Urinary bladder (tissue), 3 donors: ENCODE measurements at regions not wholly inside any gene's neighbourhood (a gene's known extent, or its start where the extent isn't known, plus 50 kb on each side); places are given as distances from the start of the nearest gene placed in this dataset.

Experiments used
- DNase-seq: peaks from one replicate; pipeline ENCODE4 v3.0.0-alpha.2; 2015; ENCODE audit errors: extremely low spot score
- H3K27ac ChIP-seq: one replicate; pipeline ENCODE4 v1.5.1; 2013; ENCODE audit warnings: low read depth, mild to moderate bottlenecking, moderate library complexity
- H3K36me3 ChIP-seq: one replicate; pipeline ENCODE4 v1.6.1; 2013; ENCODE audit warnings: mild to moderate bottlenecking, moderate library complexity; ENCODE audit not compliant: insufficient read depth
- H3K4me1 ChIP-seq: one replicate; pipeline ENCODE4 v1.6.1; 2013; ENCODE audit warnings: mild to moderate bottlenecking, moderate library complexity; ENCODE audit not compliant: insufficient read depth
- H3K4me3 ChIP-seq: one replicate; pipeline ENCODE4 v1.5.1; 2013; ENCODE audit warnings: low read depth, low read length
- WGBS: extraction: QIAGEN DNeasy Blood & Tissue Kit; methylation state at CpG from one replicate; pipeline ENCODE4 v1.1.7; 2013; 5-methylcytosine and 5-hydroxymethylcytosine counted together
- donor health status: healthy with polysubstance abuse.
- donor health status: healthy.

- Histone ChIP-seq H3K27ac (no peak overlapping the region), H3K4me1 (no peaks in the 10 kb centered on the region), H3K36me3 (no peaks in the 10 kb centered on the region), H3K4me3 (no peak overlapping the region)
- no peak for DNase-seq
- WGBS: 82% methylated on average over 3 of the region's 3 CpGs
Measured at GRCh38 chr15:45962733-45963132, 327.9 kb downstream of the SQOR start.

GRCh38 chr15:45970542-45970941, 335.7 kb downstream of the SQOR start:
- WGBS: 81% methylated on average over 1 of the region's 1 CpG
- no peak for DNase-seq
- Histone ChIP-seq H3K27ac (no peak overlapping the region), H3K4me1 (no peaks in the 10 kb centered on the region), H3K36me3 (no peaks in the 10 kb centered on the region), H3K4me3 (no peak overlapping the region)

DNA sequence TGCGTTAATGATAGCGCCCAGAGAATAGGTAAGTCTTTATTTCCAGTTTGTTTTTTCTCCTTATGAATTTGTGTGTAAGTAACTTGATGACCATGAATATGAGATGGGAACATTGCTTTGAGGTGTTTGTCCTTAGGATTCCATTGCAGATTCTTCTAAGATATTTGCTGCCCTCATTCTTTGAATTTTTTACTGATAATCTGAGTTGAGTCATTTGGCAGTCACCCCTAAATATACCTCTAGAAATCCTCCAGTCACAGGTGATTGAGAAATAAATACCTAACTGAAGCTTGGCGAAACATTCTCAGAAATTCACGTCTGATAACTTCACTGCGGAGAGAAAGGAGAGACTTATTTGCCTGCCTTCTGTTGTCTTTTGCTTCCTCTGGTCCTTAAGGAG, 345.5 kb downstream of the SQOR start:
- no peak overlapping the region for H3K27ac ChIP-seq
- H3K4me3 ChIP-seq: no peak overlapping the region
- no peaks in the 10 kb centered on the region for H3K36me3 ChIP-seq
- no peak for DNase-seq
- H3K4me1 ChIP-seq: no peaks in the 10 kb centered on the region
- 81% methylated on average over 5 of the region's 5 CpGs for WGBS

GRCh38 chr15:45981625-45982024, 346.8 kb downstream of the SQOR start:
- Histone ChIP-seq H3K4me3 (no peak overlapping the region), H3K36me3 (no peaks in the 10 kb centered on the region), H3K4me1 (no peaks in the 10 kb centered on the region), H3K27ac (no peak overlapping the region)
- DNase-seq: no peak
- 50% methylated on average over 1 of the region's 1 CpG for WGBS

- Histone ChIP-seq H3K36me3 (no peaks in the 10 kb centered on the region), H3K27ac (no peak overlapping the region), H3K4me1 (no peaks in the 10 kb centered on the region), H3K4me3 (no peak overlapping the region)
- no peak for DNase-seq
- WGBS: 73% methylated on average over 3 of the region's 3 CpGs
Measured at GRCh38 chr15:45991863-45992262, 357.0 kb downstream of the SQOR start.

GRCh38 chr15:45993072-45993471, 358.2 kb downstream of the SQOR start:
- no peaks in the 10 kb centered on the region for H3K4me1 ChIP-seq
- no peak overlapping the region for H3K27ac ChIP-seq
- no peak overlapping the region for H3K4me3 ChIP-seq
- DNase-seq: no peak
- WGBS: 91% methylated on average over 3 of the region's 3 CpGs
- no peaks in the 10 kb centered on the region for H3K36me3 ChIP-seq

DNA sequence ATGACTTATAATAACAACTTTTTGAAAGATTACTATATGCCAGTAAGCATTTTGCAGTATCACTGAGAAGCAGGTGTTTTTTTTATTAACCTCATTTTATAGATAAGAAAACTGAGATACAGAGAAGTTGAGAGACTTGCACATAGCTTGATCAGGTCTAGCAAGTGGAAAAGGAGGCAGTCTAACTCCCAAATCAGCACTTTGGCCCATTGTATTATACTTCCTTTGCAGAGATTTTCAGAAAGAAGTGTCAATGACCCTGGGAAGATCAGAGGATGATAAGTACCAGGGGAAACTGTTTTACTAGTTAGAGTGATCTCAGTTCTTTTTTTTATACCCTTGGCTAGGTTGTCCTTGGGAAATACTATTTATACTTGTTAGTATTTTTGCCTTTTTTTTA, 358.7 kb downstream of the SQOR start:
- H3K4me3 ChIP-seq: no peak overlapping the region
- H3K36me3 ChIP-seq: no peaks in the 10 kb centered on the region
- no peaks in the 10 kb centered on the region for H3K4me1 ChIP-seq

GRCh38 chr15:45995800-45996199, 361.0 kb downstream of the SQOR start:
- no peak overlapping the region for H3K4me3 ChIP-seq
- H3K27ac ChIP-seq: no peak overlapping the region
- 79% methylated on average over 4 of the region's 4 CpGs for WGBS
- DNase-seq: no peak
- no peaks in the 10 kb centered on the region for H3K36me3 ChIP-seq
- H3K4me1 ChIP-seq: no peaks in the 10 kb centered on the region

More for the DNA sequence above, 358.7 kb downstream of the SQOR start:
- no peak overlapping the region for H3K27ac ChIP-seq
- no peak for DNase-seq

DNA sequence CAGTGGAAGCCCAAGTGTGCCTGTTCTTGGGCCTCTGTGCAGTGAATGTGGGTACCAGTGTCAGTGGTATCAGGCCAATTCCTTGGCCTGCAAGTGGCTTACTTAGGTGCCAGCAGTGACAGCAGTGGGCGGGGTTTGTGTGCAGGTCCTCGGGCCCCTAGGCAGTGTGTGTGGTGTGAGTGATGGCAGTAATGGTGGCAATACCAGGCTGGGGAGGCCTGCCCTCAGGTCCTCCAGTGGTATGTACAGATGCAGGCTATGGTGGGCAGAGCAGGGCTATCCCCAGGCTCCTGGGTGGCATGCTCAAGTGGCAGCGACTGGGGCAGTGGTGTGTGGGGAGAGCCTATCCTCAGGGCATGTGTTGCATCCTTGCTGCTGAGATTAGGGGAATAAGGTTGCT, 379.7 kb downstream of the SQOR start:
- DNase-seq: no peak
- 93% methylated on average over 3 of the region's 3 CpGs for WGBS
- Histone ChIP-seq H3K36me3 (no peaks in the 10 kb centered on the region), H3K4me1 (no peaks in the 10 kb centered on the region), H3K27ac (no peak overlapping the region), H3K4me3 (no peak overlapping the region)

DNA sequence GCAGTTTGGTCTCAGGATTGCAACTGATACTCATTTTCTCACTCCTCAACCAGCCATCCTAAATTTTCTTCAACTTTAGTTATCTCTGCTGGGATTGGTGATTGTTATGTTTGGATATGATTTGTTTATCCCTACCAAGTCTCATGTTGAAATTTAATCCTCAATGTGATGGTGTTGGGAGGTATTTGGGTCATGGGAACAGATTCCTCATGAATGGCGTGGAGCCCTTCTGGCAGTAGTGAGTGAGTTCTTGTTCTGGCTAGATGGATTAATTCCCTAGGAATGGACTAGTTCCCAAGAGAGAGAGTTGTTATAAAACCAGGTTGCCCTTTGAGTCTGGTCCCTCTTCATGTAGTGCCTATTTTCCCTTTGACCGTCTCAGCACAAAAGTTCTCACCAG, 399.9 kb downstream of the SQOR start:
- H3K4me1 ChIP-seq: no peaks in the 10 kb centered on the region
- no peak overlapping the region for H3K27ac ChIP-seq
- 75% methylated on average over 2 of the region's 2 CpGs for WGBS
- no peak for DNase-seq
- no peaks in the 10 kb centered on the region for H3K36me3 ChIP-seq
- H3K4me3 ChIP-seq: no peak overlapping the region

GRCh38 chr15:46039703-46040102, 404.9 kb downstream of the SQOR start:
- Histone ChIP-seq H3K27ac (no peak overlapping the region), H3K4me3 (no peak overlapping the region), H3K36me3 (no peaks in the 10 kb centered on the region), H3K4me1 (no peaks in the 10 kb centered on the region)
- 72% methylated on average over 4 of the region's 4 CpGs for WGBS
- DNase-seq: no peak

- no peak for DNase-seq
Measured at GRCh38 chr15:46041905-46042304, 407.1 kb downstream of the SQOR start.

GRCh38 chr15:46059921-46060594, 425.2 kb downstream of the SQOR start:
- Histone ChIP-seq H3K27ac (no peak overlapping the region), H3K4me1 (no peaks in the 10 kb centered on the region), H3K36me3 (no peaks in the 10 kb centered on the region), H3K4me3 (no peak overlapping the region)
- peak; percentile 49 for DNase-seq
- 37% methylated on average over 3 of the region's 3 CpGs for WGBS

More at GRCh38 chr15:46041905-46042304, 407.1 kb downstream of the SQOR start:
- Histone ChIP-seq H3K4me1 (no peaks in the 10 kb centered on the region), H3K4me3 (no peak overlapping the region), H3K27ac (no peak overlapping the region), H3K36me3 (no peaks in the 10 kb centered on the region)
- WGBS: 88% methylated on average over 5 of the region's 5 CpGs

- no peaks in the 10 kb centered on the region for H3K36me3 ChIP-seq
- no peak overlapping the region for H3K4me3 ChIP-seq
- no peaks in the 10 kb centered on the region for H3K4me1 ChIP-seq
- 77% methylated on average over 5 of the region's 5 CpGs for WGBS
- no peak for DNase-seq
- H3K27ac ChIP-seq: no peak overlapping the region
Measured at GRCh38 chr15:46061002-46061401, 426.2 kb downstream of the SQOR start.

GRCh38 chr15:46077220-46077619, 442.4 kb downstream of the SQOR start:
- DNase-seq: no peak
- no peak overlapping the region for H3K4me3 ChIP-seq
- no peak overlapping the region for H3K27ac ChIP-seq
- WGBS: 89% methylated on average over 2 of the region's 2 CpGs
- no peaks in the 10 kb centered on the region for H3K4me1 ChIP-seq
- no peaks in the 10 kb centered on the region for H3K36me3 ChIP-seq
